Tibial nerve (tissue), 4 donors: ENCODE measurements at regions not wholly inside any gene's neighbourhood (a gene's known extent, or its start where the extent isn't known, plus 50 kb on each side); places are given as distances from the start of the nearest gene placed in this dataset.

Source experiments
- DNase-seq, 2 donors: peaks; one replicate each; pipeline ENCODE4 v3.0.0-alpha.2; 2019; ENCODE audit warnings: low spot score in 2 of 2
- H3K27ac ChIP-seq, 4 donors: fragments of 200-600 bp; sonication (generic) in 3 of 4; one replicate each; pipeline ENCODE4 v1.5.1; 2017 to 2019; ENCODE audit warnings: mild to moderate bottlenecking in 1 of 4
- H3K27me3 ChIP-seq, 2 donors: fragments of 200-600 bp; sonication (generic) in 1 of 2; one replicate each; pipeline versions ENCODE4 v1.5.1 to v1.6.0; 2017 to 2019
- H3K36me3 ChIP-seq, 3 donors: fragments of 200-600 bp; sonication (generic); one replicate each; pipeline ENCODE4 v1.5.1; 2018 to 2019
- H3K4me1 ChIP-seq, 4 donors: fragments of 200-600 bp; sonication (generic) in 3 of 4; one replicate each; pipeline ENCODE4 v1.5.1; 2017 to 2019
- H3K4me3 ChIP-seq, 4 donors: fragments of 200-600 bp; sonication (generic) in 3 of 4; one replicate each; pipeline ENCODE4 v1.5.1; 2017 to 2019; ENCODE audit warnings: mild to moderate bottlenecking in 1 of 4, moderate library complexity in 1 of 4
- H3K9me3 ChIP-seq, 4 donors: fragments of 200-600 bp; sonication (generic) in 3 of 4; one replicate each; pipeline ENCODE4 v1.5.1; 2017 to 2019
- EP300 ChIP-seq, 2 donors: sonication (generic); formaldehyde crosslinking; IDR thresholded peaks; one replicate each; pipeline ENCODE4 v1.6.1; 2017; ENCODE audit warnings: antibody characterized with exemption in 2 of 2, mild to moderate bottlenecking in 1 of 2
- POLR2A ChIP-seq, 2 donors: fragments of 450-650 bp; IDR thresholded peaks; one replicate each; pipeline ENCODE4 v1.6.1; 2017; ENCODE audit warnings: antibody characterized with exemption in 2 of 2, mild to moderate bottlenecking in 2 of 2, moderate library complexity in 2 of 2
- WGBS, 2 donors: methylation state at CpG; one replicate each; pipeline ENCODE4 v1.1.5; 2018; 5-methylcytosine and 5-hydroxymethylcytosine counted together
- TF ChIP-seq, protein P1 (sequence below), 5 experiments: fragments of 200-600 bp in 3 of 5; fragments of 450-650 bp in 2 of 5; sonication (generic) in 3 of 5; IDR thresholded peaks; one replicate each; pipeline ENCODE4 v1.5.1; 2016 to 2019; ENCODE audit warnings: antibody characterized with exemption in 5 of 5, mild to moderate bottlenecking in 3 of 5, moderate library complexity in 2 of 5

DNA sequence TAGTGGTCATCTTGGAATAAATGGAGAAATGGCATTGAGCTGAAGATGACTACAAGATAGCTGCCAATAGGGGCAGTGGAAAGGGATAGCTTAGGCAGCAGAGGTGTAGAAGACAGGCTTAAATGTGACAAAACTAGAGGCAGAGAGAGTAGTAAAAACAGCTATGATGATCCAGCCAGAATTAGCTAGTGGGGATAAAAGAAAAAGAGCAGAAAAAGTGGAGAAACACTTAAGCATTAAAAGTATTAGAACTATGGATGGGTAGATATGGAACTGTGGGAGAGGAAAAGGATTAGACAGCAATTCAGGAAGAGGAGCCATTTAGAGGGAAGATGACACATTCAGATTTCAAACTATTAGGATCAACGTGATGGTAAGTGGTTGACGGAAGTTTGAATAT is 202.5 kb upstream of the SAMSN1 start:
- 86 to 87% methylated on average over 2 of the region's 2 CpGs for WGBS, 2 donors
- DNase-seq = no peak
- TF ChIP-seq EP300 (IDR thresholded peaks at IDR 0.05) (no peak), POLR2A (IDR thresholded peaks at IDR 0.05) (no peak)
- TF ChIP-seq, protein P1, sequence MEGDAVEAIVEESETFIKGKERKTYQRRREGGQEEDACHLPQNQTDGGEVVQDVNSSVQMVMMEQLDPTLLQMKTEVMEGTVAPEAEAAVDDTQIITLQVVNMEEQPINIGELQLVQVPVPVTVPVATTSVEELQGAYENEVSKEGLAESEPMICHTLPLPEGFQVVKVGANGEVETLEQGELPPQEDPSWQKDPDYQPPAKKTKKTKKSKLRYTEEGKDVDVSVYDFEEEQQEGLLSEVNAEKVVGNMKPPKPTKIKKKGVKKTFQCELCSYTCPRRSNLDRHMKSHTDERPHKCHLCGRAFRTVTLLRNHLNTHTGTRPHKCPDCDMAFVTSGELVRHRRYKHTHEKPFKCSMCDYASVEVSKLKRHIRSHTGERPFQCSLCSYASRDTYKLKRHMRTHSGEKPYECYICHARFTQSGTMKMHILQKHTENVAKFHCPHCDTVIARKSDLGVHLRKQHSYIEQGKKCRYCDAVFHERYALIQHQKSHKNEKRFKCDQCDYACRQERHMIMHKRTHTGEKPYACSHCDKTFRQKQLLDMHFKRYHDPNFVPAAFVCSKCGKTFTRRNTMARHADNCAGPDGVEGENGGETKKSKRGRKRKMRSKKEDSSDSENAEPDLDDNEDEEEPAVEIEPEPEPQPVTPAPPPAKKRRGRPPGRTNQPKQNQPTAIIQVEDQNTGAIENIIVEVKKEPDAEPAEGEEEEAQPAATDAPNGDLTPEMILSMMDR (IDR thresholded peaks at IDR 0.05) = no peak
- no peaks in the 10 kb centered on the region for H3K9me3 ChIP-seq
- H3K4me1 ChIP-seq = no peaks in the 10 kb centered on the region
- no peak overlapping the region for H3K27ac ChIP-seq
- H3K36me3 ChIP-seq = no peaks in the 10 kb centered on the region
- H3K27me3 ChIP-seq = no peaks in the 10 kb centered on the region
- H3K4me3 ChIP-seq = no peak overlapping the region

DNA sequence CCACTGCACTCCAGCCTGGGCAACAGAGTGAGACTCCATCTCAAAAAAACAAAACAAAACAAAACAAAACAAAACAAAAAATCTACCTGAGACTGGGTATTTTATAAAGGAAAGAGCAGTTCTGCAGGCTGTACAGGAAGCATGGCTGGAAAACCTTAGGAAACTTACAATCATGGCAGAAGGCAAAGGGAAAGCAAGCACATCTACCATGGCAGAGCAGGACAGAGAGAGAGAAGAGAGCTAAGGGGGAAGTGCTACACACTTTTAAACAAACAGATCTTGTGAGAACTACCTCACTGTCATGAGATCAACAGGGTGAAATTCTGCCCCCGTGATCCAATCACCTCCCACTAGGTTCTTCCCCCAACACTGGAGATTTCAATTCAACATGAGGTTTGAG is 198.3 kb upstream of the SAMSN1 start:
- Histone ChIP-seq H3K27me3 (no peaks in the 10 kb centered on the region), H3K4me1 (no peaks in the 10 kb centered on the region), H3K27ac (no peak overlapping the region), H3K9me3 (no peaks in the 10 kb centered on the region), H3K4me3 (no peak overlapping the region), H3K36me3 (no peaks in the 10 kb centered on the region)
- WGBS, 2 donors = 76 to 92% methylated on average over 1 of the region's 1 CpG
- no peak for DNase-seq
- TF ChIP-seq, protein P1 (IDR thresholded peaks at IDR 0.05) = no peak
- TF ChIP-seq POLR2A (IDR thresholded peaks at IDR 0.05) = no peak
- TF ChIP-seq EP300 (IDR thresholded peaks at IDR 0.05) = no peak

DNA sequence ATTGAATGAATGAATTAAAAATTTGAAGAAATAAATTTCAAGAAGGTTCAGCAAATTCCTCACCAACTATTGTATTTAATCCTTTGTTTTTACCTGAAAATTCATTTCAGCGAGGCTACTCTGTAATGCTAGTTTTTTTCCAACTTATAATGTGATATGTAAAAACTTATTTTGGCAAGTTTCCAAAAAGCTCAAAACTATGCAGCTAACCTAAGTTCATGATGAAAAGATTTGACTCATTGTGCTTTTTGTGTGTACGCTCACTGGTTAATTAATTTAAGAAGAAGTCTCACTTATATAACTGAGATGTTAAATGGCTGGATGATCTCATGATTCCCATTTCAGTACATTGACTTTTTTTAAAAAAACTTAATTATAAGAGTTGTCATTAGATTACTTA is 196.0 kb upstream of the SAMSN1 start:
- H3K4me3 ChIP-seq = no peak overlapping the region
- H3K27ac ChIP-seq = no peak overlapping the region
- H3K36me3 ChIP-seq = no peaks in the 10 kb centered on the region
- H3K27me3 ChIP-seq = no peaks in the 10 kb centered on the region
- H3K4me1 ChIP-seq = no peaks in the 10 kb centered on the region
- no peak for DNase-seq
- H3K9me3 ChIP-seq = no peaks in the 10 kb centered on the region
- 71 to 76% methylated on average over 2 of the region's 2 CpGs for WGBS, 2 donors
- TF ChIP-seq POLR2A (IDR thresholded peaks at IDR 0.05) = no peak

DNA sequence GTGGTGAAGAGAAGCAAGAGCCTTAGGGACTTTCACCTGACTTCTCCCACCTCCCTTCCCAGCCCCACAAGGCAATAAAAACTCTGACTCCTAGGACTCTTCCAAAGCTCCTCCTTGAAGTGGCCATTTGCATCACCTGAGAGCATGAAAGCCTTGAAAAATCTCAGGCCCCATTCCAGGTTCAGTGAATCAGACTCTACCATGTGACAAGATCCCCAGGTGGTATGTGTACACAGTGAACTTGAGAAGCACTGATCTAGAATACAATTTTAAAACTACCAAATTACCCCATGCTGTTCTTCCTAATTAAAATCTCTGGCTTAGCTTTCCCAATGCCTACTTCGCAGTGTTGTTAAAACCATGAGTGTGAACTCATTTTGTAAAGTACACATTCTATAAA is 195.1 kb upstream of the SAMSN1 start:
- Histone ChIP-seq H3K9me3 (no peaks in the 10 kb centered on the region), H3K4me3 (no peak overlapping the region), H3K36me3 (no peaks in the 10 kb centered on the region), H3K27me3 (no peaks in the 10 kb centered on the region), H3K4me1 (no peaks in the 10 kb centered on the region), H3K27ac (no peak overlapping the region)
- TF ChIP-seq, protein P1 (IDR thresholded peaks at IDR 0.05) = no peak
- TF ChIP-seq POLR2A (IDR thresholded peaks at IDR 0.05) (no peak), EP300 (IDR thresholded peaks at IDR 0.05) (no peak)
- 90 to 96% methylated on average over 1 of the region's 1 CpG for WGBS, 2 donors
- DNase-seq = no peak

DNA sequence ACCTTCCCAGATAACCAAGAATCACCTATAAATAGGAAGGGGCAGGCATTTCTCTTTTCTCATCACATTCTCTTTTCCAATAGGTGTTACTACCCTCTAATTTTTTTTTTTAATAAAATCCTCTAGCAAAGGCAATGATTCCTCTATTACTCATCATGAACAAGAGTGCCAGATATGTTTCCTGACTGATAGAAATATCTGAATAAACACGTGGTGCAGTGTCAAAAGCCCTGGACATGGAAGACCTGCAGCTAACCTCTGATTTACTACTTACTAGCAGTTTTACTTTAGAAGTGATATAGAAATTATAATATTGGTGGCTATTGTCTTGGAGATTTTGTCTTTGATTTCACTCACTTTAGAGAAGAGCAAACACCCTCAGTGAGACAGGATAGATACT is 194.6 kb upstream of the SAMSN1 start:
- H3K9me3 ChIP-seq = no peaks in the 10 kb centered on the region
- no peak for DNase-seq
- no peaks in the 10 kb centered on the region for H3K27me3 ChIP-seq
- WGBS, 2 donors = 58 to 62% methylated on average over 1 of the region's 1 CpG
- no peak overlapping the region for H3K4me3 ChIP-seq
- no peak overlapping the region for H3K27ac ChIP-seq
- H3K4me1 ChIP-seq = no peaks in the 10 kb centered on the region
- TF ChIP-seq POLR2A (IDR thresholded peaks at IDR 0.05) (no peak), EP300 (IDR thresholded peaks at IDR 0.05) (no peak)
- TF ChIP-seq, protein P1 (IDR thresholded peaks at IDR 0.05) = no peak
- no peaks in the 10 kb centered on the region for H3K36me3 ChIP-seq

DNA sequence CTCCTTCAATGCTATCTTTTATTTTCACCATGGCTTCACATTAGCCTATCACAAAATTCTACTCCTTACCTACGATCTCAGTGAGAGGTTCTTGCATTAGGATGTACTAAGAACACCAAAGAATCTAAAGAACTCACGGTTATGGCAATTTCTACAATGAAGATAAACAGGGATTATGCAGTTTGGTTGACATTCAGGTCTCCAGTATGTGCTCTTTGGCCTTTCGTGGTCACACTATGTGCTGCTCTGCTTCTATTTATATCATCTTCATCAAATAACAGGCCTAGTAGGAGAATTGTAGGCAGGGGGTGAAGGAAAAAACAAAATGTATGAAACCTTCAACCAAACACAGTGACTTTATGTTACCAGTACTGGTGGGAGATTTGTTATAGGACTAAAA is 194.0 kb upstream of the SAMSN1 start:
- Histone ChIP-seq H3K4me3 (no peak overlapping the region), H3K4me1 (no peaks in the 10 kb centered on the region), H3K27me3 (no peaks in the 10 kb centered on the region), H3K9me3 (no peaks in the 10 kb centered on the region), H3K36me3 (no peaks in the 10 kb centered on the region), H3K27ac (no peak overlapping the region)
- WGBS, 2 donors = 90 to 91% methylated on average over 3 of the region's 3 CpGs
- DNase-seq = no peak
- TF ChIP-seq EP300 (IDR thresholded peaks at IDR 0.05) = no peak
- TF ChIP-seq POLR2A (IDR thresholded peaks at IDR 0.05) = no peak
- TF ChIP-seq, protein P1 (IDR thresholded peaks at IDR 0.05) = no peak
